Activated T-helper 2 cell treated with anti-CD3 and anti-CD28 coated beads, Interferon-gamma antibody, Interleukin-2, Interleukin-4, amounts not matched to agents 10 μg/mL and 5 μg/mL and 100 μg/mL, durations not matched to agents 14 hours and 24 hours and 36 hours (primary cell): ENCODE measurements at regions not wholly inside any gene's neighbourhood (a gene's known extent, or its start where the extent isn't known, plus 50 kb on each side); places are given as distances from the start of the nearest gene placed in this dataset.

Experiments
- DNase-seq: peaks from one replicate; pipeline ENCODE4 v3.0.0; 2021; ENCODE audit warnings: low spot score
- H3K27ac Mint-ChIP-seq: one replicate; pipeline ENCODE4 v1.8.0; 2021; ENCODE audit warnings: mixed read lengths
- H3K27me3 Mint-ChIP-seq: one replicate; pipeline ENCODE4 v1.8.0; 2021; ENCODE audit warnings: low read depth, mixed read lengths
- H3K36me3 Mint-ChIP-seq: one replicate; pipeline ENCODE4 v1.8.0; 2021; ENCODE audit warnings: low read depth, mixed read lengths
- H3K4me1 Mint-ChIP-seq: one replicate; pipeline ENCODE4 v1.8.0; 2021; ENCODE audit warnings: low read depth, mixed read lengths
- H3K4me3 Mint-ChIP-seq: one replicate; pipeline ENCODE4 v1.8.0; 2021; ENCODE audit warnings: low read depth, mild to moderate bottlenecking, moderate library complexity, mixed read lengths
- H3K9me3 Mint-ChIP-seq: one replicate; pipeline ENCODE4 v1.8.0; 2021; ENCODE audit warnings: mixed read lengths
- intact Hi-C: fragments of 100-400 bp; cut with micrococcal nuclease; formaldehyde crosslinking; loops from one replicate; pipeline ENCODE4 v1.15.1; 2023

DNA sequence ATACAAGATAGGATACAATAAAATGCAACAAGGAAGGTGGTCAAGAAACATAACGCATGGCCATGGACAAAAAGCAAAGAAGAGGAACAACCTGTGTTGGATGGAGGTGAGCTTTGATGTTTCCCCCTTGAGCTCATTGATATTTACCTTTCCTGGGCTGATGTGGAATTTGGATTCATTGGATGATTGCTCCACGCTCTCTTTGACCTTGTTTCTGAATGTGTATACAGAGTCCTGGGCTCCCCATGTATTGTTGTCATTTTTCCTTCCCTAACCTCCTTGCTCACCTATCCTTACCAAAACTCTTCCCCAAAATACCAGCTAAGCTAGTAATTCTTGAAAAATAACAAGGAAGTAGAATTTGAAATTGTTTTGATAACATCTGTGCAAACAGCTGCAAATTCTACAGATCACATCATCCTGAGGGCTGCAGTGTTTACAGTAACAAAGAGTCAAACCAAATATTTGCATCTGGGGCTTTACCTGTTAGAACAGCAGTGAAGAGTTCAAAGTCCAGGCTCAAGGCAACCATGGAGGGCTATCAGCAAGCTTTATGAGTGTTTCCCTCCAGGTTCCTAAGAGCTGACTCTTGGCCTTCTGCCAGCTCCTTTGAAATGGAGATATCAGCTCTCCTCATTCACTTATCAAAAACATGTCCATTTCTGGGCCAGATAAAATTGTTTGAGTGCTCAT, 214.3 kb upstream of the MARCKS start:
- Mint-ChIP-seq H3K27me3 (peaks cover 4% of the 10 kb centered on the region), H3K4me3 (no peak overlapping the region), H3K27ac (no peak overlapping the region), H3K4me1 (no peaks in the 10 kb centered on the region), H3K36me3 (no peaks in the 10 kb centered on the region), H3K9me3 (no peaks in the 10 kb centered on the region)
- DNase-seq, result no peak
- intact Hi-C loops, result no loop called here

DNA sequence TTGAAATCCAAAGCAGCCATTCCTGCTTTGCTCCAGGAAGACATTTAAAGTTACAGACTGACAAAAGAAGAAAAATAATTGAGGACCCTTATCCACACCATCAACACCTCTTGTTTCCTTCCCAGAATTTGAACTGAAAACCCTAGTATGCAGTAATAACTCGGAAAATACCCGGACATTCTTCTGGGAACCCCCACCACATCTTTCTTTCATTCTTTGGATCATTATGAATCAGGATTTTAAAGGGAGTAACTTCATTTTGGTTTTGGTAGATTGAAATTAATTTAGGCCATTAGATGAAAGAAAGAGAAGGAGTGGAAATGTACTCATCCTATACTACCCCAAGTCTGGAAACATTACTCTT, 213.8 kb upstream of the MARCKS start:
- peaks cover 4% of the 10 kb centered on the region for H3K27me3 Mint-ChIP-seq
- H3K36me3 Mint-ChIP-seq, result no peaks in the 10 kb centered on the region
- no peak for DNase-seq
- no peaks in the 10 kb centered on the region for H3K9me3 Mint-ChIP-seq
- H3K4me1 Mint-ChIP-seq, result no peaks in the 10 kb centered on the region
- H3K27ac Mint-ChIP-seq, result no peak overlapping the region
- intact Hi-C loops, result no loop called here
- no peak overlapping the region for H3K4me3 Mint-ChIP-seq

DNA sequence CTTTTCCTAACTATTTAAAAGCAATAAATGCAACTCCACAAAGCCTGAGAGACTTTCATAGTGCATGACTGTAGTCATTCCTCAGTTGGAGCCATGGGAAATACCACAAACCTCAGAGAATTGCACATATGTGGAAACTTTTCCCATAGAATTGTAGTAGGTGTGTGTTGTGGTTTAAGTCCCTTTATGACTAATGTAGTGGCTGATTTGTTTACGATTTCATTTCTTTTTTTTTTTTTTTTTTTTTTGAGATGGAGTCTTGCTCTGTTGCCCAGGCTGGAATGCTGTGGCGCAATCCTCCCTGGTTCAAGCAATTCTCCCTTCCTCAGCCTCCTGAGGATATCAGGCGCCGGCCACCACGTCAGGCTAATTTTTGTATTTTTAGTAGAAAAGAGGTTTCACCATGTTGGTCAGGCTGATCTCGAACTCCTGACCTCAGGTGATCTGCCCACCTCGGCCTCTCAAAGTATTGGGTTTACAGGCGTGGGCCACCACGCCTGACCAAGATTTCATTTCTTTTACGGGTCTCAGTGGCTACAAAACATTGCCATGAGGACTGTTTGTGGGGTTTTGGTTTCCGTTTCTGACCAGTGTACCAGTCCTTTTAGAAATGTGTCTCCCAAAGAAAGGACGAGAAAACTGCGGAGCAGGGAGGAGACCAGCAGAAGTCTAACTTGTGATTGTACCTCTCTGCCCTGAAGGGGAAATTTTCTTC, 212.1 kb upstream of the MARCKS start:
- Mint-ChIP-seq H3K27me3 (peaks cover 6% of the 10 kb centered on the region), H3K4me3 (no peak overlapping the region), H3K36me3 (no peaks in the 10 kb centered on the region), H3K9me3 (no peaks in the 10 kb centered on the region), H3K27ac (no peak overlapping the region), H3K4me1 (no peaks in the 10 kb centered on the region)
- intact Hi-C loops, result no loop called here
- DNase-seq, result no peak

DNA sequence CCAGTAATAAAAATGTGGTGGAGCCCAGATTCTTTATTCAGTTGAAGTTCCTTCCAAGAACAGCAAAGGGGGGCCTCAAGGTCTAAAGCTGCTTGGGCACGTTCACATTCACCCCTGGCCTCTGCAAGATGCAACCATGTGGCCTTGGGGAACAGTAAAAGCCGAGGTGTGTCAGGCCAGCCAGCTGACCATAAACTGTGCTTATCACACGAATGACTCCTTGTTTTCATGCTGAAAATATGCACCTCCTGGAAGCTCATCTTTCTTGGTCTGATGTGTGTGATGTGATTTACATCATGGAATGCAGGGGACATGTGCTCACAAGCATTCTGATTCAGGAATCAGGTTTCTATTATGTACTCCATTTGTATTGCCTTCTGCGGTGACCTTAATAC, 211.6 kb upstream of the MARCKS start:
- Mint-ChIP-seq H3K27ac (no peak overlapping the region), H3K4me1 (no peaks in the 10 kb centered on the region), H3K9me3 (no peaks in the 10 kb centered on the region), H3K4me3 (no peak overlapping the region), H3K27me3 (peaks cover 6% of the 10 kb centered on the region), H3K36me3 (no peaks in the 10 kb centered on the region)
- no peak for DNase-seq
- intact Hi-C loops, result no loop called here

DNA sequence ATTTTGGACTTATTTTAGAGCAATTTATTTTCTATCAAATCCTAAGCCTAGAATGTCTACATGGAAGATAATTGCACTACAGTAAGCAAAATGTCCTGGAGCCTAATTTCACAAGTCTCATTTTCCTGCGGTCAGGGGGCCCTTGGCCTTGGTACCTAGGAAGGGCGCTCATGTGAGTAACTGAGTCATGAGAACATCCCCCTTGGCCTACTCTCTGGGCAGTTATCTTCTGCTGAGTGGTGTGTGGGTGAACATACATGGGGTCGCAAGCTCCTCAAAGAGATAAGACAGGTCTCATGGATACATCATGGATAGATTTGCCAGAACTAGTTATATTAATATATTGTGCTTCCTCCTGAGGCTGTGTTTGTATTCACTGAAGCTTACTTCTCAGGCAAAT, 211.2 kb upstream of the MARCKS start:
- no peak overlapping the region for H3K27ac Mint-ChIP-seq
- no peaks in the 10 kb centered on the region for H3K36me3 Mint-ChIP-seq
- intact Hi-C loops, result no loop called here
- H3K4me3 Mint-ChIP-seq, result no peak overlapping the region
- DNase-seq, result no peak
- H3K4me1 Mint-ChIP-seq, result no peaks in the 10 kb centered on the region
- H3K27me3 Mint-ChIP-seq, result peaks cover 6% of the 10 kb centered on the region
- H3K9me3 Mint-ChIP-seq, result no peaks in the 10 kb centered on the region

DNA sequence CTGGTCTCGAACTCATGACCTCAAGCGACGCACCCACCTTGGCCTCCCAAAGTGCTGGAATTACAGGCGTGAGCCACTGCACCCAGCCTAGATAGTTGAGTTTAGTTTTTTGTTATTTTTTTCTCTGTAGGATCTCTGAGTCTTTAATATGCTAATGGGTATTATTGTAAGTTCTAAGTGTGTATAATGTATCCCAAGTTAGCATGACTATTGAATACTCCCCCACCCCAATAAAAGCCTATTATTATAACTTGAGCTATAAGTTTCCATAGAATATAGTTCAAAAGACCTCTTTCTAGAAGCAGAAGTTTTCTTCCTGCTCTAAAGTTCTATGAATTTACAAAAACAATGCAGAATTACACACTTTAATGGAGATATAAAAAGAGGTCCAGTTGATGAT, 210.4 kb upstream of the MARCKS start:
- no peaks in the 10 kb centered on the region for H3K4me1 Mint-ChIP-seq
- H3K36me3 Mint-ChIP-seq, result no peaks in the 10 kb centered on the region
- no peak overlapping the region for H3K27ac Mint-ChIP-seq
- intact Hi-C loops, result no loop called here
- H3K9me3 Mint-ChIP-seq, result no peaks in the 10 kb centered on the region
- DNase-seq, result no peak
- peaks cover 4% of the 10 kb centered on the region for H3K27me3 Mint-ChIP-seq
- no peak overlapping the region for H3K4me3 Mint-ChIP-seq

DNA sequence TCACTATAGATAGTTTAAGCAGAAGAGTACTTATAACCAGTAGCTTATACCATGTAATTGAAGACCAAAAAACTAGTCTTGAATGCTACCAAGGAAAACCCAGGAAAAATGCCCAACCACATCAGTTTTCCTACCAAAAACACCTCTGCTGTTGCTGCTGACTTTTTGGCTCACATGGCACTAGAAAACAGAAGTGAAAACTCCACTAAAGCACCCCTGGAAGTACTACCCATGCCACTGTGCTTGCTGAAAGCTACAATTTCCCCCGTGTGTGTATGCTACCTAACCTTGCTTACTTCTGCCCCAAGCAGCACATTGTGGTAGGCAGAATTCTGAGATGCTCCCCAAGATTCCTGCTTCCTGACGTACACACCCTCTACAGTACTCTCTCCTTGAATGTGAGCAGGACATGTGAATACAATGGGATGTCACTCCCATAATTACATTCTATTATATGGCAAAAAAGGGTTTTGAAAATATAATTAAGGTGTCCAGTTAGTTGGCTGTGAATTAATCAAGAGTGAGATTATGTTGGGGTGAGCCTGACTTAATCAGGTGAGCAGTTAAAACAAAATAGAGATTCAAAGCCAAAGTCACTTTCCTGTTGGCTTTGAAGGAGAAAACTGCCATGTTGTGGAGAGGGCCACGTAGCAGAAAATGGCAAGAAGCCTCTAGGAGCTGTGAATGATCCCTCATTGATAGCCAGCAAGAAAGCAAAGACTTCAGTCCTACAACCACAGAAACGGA, 209.8 kb upstream of the MARCKS start:
- intact Hi-C loops, result no loop called here
- no peaks in the 10 kb centered on the region for H3K4me1 Mint-ChIP-seq
- H3K27ac Mint-ChIP-seq, result no peak overlapping the region
- H3K27me3 Mint-ChIP-seq, result peaks cover 4% of the 10 kb centered on the region
- no peaks in the 10 kb centered on the region for H3K36me3 Mint-ChIP-seq
- no peak overlapping the region for H3K4me3 Mint-ChIP-seq
- DNase-seq, result no peak
- H3K9me3 Mint-ChIP-seq, result no peaks in the 10 kb centered on the region

DNA sequence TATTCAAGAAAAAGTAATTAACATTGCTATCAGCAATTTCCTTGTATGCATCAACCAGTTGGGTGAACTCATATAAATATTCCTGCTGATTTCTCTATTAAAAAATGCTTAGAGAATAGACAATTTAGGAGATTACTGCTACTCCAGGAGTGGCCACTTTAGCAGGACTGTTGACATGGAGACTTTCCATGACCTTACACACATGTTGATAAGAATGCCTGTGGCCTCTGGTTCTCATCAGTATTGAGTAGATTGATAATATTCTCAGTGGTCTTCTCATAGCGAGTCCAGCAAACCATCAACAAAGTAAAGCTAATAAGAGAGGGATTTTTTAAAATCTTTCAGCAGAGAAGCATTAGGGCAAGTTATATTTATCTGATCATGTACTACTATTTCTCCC, 208.4 kb upstream of the MARCKS start:
- peaks cover 4% of the 10 kb centered on the region for H3K27me3 Mint-ChIP-seq
- no peaks in the 10 kb centered on the region for H3K9me3 Mint-ChIP-seq
- no peak for DNase-seq
- H3K36me3 Mint-ChIP-seq, result no peaks in the 10 kb centered on the region
- H3K27ac Mint-ChIP-seq, result no peak overlapping the region
- H3K4me1 Mint-ChIP-seq, result no peaks in the 10 kb centered on the region
- no peak overlapping the region for H3K4me3 Mint-ChIP-seq
- intact Hi-C loops, result no loop called here

DNA sequence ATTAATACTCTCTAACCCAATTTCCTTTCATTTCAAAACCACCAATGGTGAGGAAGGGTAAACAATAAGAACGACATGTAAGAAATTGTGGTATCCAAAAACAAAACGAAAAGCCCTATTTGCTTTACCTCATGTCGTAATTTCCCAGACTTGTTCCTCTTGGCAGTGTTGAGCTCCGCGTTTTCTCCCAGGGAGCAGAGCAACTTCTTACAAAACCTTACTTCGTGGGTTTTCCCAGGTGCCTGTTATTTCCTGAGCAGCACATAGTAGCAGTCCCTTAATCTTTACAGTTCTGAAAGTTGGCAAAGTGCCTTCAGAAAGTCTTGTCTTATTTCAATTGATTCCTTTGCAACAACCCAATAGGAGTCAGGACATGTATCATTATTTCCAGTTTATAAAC, 207.9 kb upstream of the MARCKS start:
- intact Hi-C loops, result no loop called here
- Mint-ChIP-seq H3K9me3 (no peaks in the 10 kb centered on the region), H3K36me3 (no peaks in the 10 kb centered on the region), H3K4me3 (no peak overlapping the region), H3K27ac (no peak overlapping the region), H3K27me3 (peaks cover 4% of the 10 kb centered on the region), H3K4me1 (no peaks in the 10 kb centered on the region)
- DNase-seq, result no peak

DNA sequence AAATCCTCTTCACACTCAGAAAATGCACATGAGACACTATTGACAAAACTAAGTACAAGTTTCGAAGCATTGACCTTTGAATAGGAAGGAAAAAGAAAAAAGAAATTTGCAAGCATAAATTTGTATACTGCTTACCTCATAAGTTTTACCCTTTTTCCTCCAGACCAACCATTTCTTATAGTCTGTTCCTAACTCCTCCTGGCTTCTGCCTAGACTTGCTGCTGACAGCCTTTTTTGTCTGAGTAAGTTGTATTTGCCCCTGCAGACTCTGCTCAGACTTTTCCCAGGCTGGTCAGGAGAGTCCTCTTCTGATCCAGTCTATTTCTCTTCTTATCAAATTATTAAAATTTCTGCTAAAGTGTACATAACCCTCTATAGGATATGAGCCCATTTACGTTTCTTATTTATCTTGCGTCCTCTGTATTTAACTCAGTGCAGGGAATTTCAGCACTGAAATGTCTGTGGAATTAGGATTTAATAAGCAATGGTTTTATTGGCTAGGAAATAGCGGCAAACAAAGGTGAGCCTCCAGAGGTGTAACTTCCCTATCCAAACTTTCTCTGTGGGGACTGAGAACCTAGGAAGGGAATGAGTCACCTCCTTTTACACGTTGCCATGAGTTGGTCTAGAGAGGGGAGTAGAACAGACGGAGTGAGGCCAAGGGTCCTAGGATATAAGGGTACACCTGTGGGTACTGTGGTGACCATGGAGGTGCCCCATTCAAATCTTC, 207.1 kb upstream of the MARCKS start:
- H3K4me3 Mint-ChIP-seq, result no peak overlapping the region
- H3K36me3 Mint-ChIP-seq, result no peaks in the 10 kb centered on the region
- no peaks in the 10 kb centered on the region for H3K9me3 Mint-ChIP-seq
- peaks cover 4% of the 10 kb centered on the region for H3K27me3 Mint-ChIP-seq
- H3K4me1 Mint-ChIP-seq, result no peaks in the 10 kb centered on the region
- no peak overlapping the region for H3K27ac Mint-ChIP-seq
- intact Hi-C loops, result no loop called here
- no peak for DNase-seq

DNA sequence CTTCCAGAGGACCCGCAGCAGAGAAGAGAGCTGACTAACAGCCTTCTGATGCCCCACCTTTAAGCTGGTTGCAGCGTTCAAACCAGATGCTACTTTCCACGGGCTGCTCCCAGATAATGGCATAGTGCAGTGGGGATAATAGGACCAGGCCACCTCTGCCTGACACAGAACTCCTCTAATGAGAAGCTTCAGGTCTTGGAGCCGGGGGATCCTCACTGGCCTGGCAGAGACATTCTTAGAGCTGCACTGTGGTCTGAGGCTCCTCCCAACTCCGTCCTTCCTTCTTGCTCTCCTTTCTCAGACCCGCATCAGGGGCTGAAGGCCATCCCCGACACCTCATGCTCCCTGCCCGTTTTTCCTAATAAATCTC, 206.6 kb upstream of the MARCKS start:
- no peak overlapping the region for H3K4me3 Mint-ChIP-seq
- H3K9me3 Mint-ChIP-seq, result no peaks in the 10 kb centered on the region
- intact Hi-C loops, result no loop called here
- DNase-seq, result no peak
- H3K4me1 Mint-ChIP-seq, result no peaks in the 10 kb centered on the region
- H3K27ac Mint-ChIP-seq, result no peak overlapping the region
- H3K36me3 Mint-ChIP-seq, result no peaks in the 10 kb centered on the region
- peaks cover 4% of the 10 kb centered on the region for H3K27me3 Mint-ChIP-seq

DNA sequence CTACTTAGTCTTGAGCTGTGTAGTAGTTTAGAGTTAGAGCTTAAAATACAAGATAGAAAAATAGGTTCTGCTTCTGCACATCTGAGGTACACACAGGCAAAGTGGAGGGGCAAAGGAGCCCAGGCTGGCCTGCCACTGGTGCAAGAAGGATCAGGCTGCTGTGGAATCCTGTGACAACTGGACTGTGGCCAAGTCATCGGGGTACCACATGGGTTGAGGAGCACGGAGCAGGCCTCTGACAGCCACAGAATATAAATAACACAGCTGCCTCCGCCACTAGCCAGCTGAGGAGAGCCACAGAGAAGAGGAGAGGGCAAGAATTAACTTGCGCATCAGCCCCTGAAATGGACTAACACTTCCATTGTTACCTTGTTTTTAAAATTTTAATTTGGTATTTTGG, 206.0 kb upstream of the MARCKS start:
- Mint-ChIP-seq H3K27ac (no peak overlapping the region), H3K9me3 (no peaks in the 10 kb centered on the region), H3K4me3 (no peak overlapping the region), H3K4me1 (no peaks in the 10 kb centered on the region), H3K36me3 (no peaks in the 10 kb centered on the region), H3K27me3 (peaks cover 4% of the 10 kb centered on the region)
- DNase-seq, result no peak
- intact Hi-C loops, result no loop called here

DNA sequence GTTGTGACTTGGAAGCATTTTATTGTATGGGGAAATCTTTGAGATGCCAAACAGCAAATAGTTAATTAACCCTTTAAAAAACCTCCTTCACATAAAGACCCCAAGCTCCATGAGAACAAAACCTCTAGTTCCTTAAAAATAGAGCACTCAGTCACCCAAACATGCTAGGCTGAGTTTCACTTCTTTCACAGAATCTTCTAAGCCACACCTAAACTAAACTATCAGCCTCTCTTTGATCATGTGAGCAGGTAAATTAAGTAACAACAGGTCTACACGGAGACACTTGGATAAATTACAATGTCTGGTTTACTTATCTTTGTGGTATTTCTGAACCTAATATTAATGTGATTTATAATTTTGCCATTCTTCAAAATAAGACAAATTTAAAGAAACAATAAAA, 205.2 kb upstream of the MARCKS start:
- intact Hi-C loops, result no loop called here
- no peak overlapping the region for H3K27ac Mint-ChIP-seq
- H3K4me3 Mint-ChIP-seq, result no peak overlapping the region
- peaks cover 4% of the 10 kb centered on the region for H3K27me3 Mint-ChIP-seq
- no peaks in the 10 kb centered on the region for H3K36me3 Mint-ChIP-seq
- DNase-seq, result no peak
- no peaks in the 10 kb centered on the region for H3K4me1 Mint-ChIP-seq
- H3K9me3 Mint-ChIP-seq, result no peaks in the 10 kb centered on the region
